ENCODE measurements at regions not wholly inside any gene's neighbourhood (a gene's known extent, or its start where the extent isn't known, plus 50 kb on each side); places are given as distances from the start of the nearest gene placed in this dataset.
"Not testable (repeated sequence)": the region's sequence is repeated elsewhere in the genome, so short reads cannot be mapped to it uniquely, and the experiment has no call there.

DNA sequence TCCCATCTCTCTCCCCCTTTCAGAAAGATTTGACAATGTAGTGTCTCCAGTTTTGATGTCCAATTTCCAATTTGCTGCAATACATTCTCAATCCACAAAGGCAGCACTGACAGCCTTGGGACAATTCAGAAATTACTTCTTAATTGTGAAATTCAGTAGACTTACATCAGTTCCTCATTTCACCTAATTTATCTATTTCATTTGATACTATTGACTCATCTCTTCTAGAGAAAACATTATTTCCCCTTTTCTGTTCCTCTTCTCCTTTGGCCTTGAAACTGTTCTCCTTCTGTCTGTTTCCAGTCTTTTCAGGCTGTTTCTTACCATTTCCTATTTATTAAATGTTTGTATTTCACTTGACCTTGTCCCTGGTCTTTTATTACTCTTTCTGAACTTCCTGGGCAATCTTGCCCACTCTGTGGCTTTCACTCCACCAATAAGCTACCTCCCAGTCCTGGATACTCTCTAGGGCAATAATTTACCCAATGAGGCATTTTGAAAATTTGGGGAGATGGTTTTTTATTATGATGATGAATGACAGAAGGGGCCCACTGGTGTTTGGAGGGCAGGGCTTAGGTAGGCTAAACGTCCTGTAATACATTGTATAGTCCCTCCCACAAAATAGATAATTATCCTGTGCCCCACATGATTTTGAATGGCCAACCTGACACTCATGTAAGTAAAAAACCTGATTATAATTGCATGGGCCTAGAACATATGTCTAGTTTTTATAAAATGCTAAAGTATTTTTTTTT, 498.0 kb upstream of the BOD1L1 start:
- DNase-seq = no peak

DNA sequence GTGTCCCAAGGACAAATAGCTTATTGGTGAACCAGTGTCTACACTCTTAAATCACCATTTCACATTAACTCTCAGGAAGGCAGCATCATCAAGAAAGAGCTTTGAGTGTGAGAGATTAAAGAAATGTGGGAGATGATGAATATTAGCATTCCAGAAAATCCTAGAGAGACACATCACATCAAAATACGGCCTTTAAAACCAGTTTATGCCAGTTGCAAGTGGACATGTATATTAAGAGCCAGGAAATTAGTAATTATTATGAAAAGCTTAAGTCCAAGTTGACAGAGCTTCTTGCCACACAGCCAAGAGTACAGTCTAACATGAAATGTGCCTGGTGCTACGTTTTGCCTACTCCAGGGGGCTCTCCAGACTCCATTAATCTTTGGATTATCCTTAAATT, 503.0 kb upstream of the BOD1L1 start:
- no peak for DNase-seq

DNA sequence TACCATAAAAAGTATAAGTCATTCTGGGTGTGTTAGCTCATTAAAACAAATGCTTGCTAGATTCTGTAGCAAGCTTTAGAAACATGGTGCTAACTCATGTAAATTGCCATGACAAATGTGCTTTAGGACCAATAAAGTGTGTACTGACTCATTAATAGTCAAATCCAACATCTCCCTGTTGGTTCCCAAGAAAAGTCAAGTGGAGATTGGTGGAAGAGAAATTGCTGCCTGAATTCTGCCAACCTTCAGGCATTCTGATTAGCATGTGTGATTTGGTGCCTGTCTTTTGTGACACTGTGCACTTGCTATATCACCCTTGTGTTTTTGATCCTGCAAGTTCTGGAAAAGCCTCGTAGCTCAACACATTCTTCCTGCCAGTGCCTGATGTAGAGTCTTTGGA, 503.8 kb upstream of the BOD1L1 start:
- DNase-seq = no peak

DNA sequence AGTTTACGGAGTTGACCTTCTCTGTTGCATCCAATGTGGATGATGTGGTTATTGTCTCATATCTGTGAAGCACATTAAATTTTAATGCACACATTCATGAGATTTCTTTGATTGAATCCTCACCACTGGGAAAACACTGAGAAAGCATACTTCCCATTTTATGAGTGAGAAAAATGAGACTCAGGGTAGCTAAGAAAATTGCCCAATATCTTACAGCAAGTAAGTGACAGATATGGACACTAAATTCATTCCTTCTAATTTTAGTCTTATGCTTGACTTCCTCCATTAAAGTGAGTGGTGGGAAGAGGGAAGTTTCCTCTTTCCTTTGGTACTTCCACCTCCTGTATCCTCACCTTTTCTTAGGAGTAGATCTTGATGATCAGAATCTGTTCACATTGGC, 504.8 kb upstream of the BOD1L1 start:
- no peak for DNase-seq

DNA sequence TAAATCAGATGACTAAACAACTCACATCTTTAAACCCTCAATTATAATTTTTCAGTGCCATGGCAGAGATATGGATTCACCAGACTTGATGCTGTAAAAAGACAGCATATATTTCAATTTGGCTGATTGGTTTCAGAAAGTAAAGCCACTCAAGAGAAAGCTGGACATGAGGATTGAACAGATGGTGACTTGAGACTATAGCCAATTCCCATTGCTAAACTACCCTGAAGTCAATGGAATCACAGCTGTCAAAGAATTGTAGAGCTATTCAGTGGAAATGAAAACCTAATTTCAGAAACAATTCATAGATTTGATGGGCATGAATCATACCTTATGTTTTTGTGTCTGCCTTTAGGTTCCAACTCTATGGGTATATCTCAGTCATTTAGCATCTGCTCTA, 510.6 kb upstream of the BOD1L1 start:
- DNase-seq = no peak

DNA sequence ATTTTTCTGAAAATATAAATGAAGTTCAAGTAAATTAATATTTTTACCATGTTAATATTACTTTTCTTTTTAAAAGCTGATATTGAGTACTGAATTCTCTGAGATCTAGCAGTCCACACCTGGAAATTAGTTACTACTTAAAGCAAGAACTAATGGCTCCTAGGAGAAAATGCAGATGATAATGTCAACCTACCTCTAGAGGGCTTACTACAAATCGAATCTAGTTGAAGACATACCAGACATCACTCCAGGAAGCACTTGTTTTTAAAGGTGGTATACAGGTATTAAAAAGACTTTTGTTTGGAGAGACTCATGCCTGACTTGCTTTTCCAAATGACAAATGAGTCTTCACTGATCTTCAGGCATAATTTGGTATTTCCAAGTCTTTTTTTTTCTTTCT, 516.4 kb upstream of the BOD1L1 start:
- no peak for DNase-seq

DNA sequence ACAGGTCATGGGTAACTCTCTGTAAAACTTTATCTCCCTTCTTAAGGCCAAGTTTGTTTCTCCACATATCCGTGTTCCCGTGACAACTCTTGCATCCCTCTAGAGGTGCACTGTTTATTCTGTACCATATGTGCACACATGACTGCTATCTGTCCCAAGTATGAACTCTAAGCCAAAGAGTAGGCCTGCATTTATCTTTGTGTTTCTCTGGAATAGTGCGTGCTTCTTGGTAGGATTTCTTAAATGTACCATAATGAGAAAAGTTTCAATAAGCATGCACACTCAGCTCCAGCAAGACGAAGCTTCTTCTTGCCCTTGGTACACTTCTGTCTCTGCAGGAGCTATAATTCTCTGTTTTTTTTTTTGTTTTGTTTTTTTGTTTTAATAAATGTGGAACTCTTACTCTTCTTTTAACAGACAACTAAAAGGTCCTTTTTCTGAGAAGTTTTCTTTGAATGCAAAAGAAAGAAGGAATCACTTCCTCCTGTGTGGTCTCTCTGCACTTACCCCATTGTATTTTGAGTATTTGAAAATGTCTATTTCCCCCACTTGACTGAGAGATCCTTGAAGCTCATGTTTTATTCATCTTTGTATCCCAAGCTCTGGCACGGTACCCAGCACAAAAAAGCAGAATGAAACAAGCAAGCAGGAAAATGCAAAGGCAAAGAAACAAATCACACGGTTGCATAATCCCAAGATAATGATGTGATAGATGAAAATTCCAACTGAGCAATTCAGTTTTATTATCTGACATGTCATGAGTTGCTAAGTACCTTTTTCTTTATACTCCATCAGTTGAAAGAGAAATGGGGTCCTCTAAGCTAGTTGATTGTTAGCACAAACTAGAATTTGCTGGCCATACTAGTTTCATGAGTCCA, 521.9 kb upstream of the BOD1L1 start:
- DNase-seq = no peak

DNA sequence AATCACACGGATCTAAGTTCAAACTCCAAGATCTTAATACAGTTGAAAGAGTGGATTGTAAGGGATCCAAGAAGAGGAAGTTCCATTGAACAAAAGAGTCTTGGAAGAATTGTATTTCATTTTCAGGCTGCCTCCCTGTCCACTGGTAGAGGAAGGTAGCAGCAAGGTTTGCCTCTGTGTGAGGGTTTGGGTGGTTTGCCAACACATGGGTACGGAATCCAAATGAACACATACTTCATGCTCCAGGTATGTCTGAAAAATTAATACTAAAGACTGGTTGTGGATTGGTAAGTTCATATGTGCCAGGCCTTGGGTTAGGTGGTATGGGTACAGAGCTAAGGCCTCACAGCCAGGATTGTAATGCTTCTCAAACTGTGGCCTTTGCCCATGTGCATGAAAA, 523.6 kb upstream of the BOD1L1 start:
- DNase-seq = no peak

DNA sequence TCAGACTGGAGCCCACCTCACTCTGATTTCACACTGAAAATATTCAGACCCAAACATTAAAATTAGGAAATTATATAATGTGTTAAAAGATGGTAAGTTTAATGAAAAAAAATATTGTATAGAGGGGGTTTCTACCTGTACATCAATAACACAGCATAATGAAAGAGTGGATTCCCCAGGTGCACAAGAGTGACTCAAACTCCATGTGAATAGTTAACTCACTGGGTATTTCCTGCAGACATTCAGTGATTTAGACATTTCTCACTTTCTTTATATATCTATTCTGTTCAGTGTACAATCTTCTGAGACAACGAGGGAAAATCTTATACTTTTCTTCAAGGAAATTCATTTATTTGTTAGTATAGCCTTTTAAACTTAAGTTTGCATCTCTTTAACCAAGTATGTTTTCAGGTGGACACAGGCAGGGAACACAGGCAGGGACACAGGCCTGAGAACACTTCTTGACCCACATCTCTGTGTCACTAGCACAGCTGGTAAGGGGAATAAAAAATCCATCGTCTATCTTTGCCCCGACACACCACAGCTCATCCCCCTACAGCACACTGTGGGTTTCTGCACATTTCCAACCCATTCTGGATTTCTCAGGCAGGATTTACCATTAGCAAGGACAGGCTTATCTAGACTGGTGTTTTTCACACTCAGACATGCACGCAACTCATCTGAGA, 525.5 kb upstream of the BOD1L1 start:
- no peak for DNase-seq

DNA sequence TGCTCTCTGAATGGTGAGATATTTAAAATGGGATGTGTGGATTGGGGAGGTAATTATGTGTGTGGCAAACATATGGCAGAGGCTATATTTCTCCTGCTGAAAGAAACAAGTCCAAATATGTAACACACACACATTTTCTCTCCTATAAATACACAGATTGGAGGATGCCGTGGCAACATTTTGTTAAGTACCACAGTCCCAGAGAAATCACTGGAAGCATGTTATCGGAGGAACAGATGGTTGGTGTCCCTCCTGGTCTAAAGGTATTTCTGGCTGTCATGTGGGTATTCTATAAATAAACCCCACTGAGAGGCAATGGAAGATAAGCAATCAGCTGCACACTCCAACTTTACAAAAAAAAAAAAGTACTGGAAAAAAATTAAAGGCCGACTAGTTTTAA, 528.3 kb upstream of the BOD1L1 start:
- DNase-seq = peak; percentile 20

DNA sequence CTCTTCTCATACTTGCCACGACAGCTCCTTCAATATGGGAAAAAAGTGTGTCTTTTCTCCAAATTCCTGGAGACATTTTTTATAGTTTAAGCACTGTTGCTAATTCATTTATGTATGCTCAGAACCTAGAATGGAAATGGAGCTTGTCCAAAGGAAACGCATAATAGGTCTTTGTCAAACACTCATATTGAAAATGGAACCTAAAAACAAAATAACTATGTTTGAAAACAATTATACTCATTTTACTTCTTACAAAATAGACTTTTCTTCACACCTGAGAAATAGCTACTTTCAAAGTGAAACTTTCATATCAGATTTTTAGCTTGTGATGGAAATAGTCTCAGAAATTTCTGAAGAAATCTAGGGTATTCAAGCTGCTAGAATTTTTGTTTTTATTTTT, 529.7 kb upstream of the BOD1L1 start:
- no peak for DNase-seq

DNA sequence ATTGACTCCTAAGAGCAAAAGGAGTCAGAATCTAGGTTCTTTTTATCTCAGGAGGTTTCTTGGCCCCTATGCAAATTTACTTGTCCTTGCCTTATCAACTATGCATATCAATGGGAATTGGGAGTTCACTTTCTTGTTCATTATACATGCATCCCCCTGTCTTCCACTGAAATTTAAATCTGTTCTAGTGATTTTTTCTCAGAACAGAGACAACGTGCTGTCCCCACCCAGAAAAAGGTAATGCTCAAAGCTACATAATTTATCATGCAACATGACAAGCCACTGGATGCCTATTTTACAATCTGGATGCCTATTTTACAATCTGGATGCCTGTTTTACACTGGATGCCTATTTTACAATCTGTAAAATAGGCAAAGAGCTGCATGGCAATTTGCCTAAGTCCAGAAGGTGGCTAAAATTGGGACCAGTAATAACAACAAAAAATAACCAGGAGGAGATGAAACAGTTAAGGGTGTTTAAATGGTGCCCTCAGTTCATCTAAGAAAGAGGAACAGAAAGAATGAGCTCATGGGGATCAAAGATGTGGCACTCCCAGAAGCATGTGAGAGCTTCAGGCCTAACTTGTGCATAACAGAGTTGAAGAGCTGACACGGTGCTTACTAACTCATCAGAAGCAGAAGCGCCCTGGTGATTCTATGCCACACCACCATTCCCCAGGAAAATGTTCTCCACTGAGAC, 537.8 kb upstream of the BOD1L1 start:
- DNase-seq = no peak

DNA sequence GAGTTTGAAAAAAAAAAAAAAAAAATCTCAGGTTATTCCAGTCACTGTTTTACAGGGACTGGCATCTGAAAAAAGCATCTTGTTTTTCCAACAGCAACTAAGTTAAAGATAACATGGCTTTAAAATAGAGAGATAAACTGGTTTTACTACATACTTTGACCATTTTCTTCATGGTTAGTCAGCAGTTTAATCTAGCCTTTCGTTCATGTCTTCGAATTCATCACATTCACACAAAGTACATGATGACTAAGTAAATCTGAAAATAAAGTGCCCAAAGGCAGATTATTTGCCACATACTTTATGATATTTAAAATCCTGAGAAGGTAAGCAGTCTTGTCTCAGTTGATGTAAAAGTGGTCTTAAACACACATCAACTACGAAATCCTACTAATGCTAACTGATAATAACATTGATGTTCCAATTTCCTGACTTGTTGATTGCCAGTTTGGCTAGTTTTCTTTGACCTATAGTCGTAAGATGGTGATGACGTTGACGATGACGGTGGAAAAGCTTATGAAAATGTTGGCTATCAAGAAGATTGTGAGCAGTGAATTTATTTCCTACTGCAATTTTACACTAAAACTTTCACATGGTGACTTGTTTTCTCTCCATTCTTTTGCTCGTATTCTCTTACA, 540.5 kb upstream of the BOD1L1 start:
- no peak for DNase-seq

DNA sequence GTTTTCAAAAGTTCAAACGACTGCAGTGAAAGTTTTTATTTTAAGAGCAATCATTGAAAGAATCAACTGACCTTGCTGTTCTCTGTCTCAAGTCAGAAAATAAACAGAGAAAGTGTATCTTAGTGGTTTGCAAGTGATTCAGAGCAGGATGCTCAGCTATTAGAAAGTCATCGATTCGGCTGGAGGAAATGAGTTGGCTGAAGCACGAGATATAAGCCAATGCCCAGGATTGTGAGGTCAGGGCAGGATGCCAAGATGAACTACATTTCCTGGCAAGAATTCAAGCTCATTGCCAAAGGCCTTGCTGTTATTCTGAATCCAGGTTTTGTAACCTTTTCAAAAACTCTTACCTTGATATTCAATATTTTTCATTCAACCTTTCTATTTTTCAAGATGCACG, 541.4 kb upstream of the BOD1L1 start:
- DNase-seq = peak; percentile 3

DNA sequence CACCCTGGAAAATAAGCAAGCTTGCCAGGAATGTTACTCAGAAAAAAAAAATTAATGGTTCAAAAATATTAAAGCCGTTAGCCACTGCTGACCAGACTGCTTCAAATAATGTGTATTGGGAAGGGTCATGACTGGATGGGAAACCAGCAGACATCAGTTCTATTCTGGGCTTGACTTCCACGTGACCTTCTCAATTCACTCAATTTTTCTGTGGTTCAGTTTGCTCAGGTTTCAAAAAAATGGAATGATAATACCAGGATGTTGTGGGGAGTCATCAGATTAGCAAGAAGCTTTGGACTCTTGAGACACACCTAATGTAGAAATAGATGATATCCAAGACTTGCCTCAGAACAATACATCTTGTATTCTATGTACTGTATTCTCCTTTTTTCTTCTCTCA, 541.9 kb upstream of the BOD1L1 start:
- DNase-seq = no peak

DNA sequence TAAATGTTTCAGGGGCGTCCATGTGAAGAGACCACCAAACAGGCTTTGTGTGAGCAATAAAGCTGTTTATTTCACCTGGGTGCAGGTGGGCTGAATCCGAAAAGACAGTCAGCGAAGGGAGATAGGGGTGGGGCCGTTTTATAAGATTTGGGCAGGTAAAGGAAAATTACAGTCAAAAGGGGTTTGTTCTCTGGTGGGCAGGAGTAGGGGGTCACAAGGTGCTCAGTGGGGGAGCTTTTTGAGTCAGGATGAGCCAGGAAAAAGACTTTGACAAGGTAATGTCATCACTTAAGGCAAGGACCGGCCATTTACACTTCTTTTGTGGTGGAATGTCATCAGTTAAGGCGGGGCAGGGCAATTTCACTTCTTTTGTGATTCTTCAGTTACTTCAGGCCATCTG, 542.4 kb upstream of the BOD1L1 start:
- DNase-seq = not testable (repeated sequence)

DNA sequence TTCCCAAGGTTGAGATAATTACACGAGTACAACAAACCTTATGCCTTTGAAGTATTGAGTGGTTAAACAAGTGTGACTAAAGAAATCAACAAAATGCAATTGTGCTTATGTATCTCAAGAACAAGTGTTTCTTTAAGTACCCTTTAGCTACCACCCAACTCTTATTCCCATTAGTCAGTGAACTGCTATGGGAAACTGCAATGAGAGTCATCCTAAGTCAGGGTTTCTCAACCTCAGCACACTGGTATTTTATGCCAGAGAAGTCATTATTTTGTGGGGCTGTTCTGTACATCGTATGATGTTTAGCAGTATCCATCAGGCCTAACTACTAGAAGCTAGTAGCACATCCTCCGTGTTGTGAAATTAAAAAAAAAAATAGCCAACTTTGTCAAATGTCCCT, 549.1 kb upstream of the BOD1L1 start:
- no peak for DNase-seq

DNA sequence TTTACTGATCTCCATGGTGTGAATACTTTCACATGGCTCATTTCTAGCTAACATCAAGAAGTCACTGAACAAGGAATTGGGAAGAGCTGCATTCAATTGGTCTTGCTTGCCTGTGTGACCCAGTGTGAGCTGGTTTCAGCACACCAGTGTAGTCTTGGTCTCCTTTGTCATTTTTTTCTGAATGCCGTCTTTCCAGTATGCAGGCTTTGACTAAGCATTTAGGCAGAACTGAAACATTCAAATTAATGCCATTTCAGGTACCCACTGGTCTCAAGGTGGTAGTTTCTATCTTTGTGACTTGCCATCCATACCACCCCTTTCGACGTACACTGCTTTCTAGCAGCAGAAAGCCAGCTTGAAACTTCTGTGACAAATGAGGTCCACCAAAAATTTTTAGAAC, 550.5 kb upstream of the BOD1L1 start:
- no peak for DNase-seq

DNA sequence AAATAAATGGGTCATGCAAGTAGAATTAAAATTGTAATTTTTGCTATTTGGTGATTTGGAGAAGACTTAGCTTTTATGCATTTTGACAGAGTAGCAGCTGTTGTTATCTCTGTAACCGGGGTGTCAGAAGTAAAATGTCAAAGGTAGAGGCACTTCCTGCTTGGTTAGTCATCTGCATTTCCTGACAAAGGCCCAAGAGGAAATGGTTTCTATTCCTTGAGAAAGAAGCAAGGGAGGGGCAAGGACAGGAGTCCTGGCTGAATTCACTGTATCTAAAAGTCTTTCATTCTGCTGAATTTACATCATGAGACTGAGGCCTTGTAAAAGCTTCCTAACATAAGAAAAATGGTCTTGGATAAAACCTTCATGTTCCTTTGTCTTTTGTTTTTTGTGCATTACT, 550.9 kb upstream of the BOD1L1 start:
- no peak for DNase-seq

DNA sequence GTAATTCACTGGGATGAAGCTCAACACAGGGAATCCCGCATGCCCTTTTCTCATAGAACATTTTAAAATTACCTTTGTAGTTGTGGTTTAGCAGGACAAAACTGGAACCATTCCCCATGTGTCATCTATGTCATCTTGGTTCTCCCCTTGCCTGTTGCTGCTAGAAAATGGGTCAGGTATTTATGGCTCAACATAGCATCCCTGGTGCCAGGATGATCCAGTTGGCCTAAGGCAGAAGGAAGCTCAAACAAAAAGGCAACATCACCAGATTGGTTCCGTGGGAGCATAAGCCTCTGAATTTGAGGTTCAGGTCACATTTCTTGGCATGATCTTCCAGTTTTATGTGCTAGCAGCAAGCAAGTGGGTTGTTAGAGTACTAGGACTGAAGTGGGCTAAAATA, 552.6 kb upstream of the BOD1L1 start:
- DNase-seq = no peak

DNA sequence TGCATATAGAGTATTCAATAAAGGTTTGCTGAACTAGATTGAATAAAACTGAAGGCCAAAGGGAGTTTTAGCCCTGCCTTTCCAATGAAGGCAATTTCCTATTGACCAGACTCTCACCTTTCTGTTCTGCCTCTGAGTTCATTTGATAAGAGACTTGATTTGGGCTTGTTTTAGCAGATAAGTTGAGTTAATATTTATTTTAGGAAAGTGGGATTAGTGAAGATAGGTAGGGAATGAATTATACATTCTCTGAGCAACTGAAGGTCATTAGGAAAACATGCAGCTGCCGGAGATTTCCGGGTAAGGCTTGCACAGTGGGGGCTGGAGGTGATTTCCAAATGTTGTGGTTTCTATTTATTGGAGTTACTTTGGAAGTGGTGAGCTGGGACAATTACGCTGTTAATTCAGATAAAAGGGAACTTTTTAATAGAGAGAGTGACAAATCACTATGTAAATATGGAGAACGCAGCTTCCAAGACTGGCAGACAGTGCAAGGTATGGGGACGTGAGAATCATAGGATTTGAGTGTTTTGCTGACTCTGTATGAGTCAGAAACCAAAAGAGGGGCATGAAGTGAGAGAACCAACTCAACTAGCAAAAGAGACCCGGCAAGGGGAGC, 553.6 kb upstream of the BOD1L1 start:
- DNase-seq = no peak

DNA sequence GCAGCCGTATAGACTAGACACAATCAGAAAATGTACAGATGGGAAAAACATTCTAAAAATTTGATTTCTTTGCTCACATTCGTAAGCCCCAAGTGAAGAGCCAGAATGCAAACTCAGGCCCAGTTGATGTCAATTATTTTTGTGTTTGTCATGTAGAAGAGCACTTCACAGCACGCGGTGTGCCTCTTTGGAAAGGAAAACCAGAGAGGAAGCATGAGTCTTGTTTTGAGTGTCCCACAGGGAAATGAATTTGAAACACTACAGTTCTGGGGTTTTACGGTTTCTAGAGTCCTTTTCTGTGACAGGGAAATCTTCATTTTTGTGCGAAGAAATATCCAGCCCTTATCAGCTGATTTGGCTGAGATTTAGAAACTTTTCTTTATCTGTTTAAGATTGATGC, 554.6 kb upstream of the BOD1L1 start:
- no peak for DNase-seq
